GM12891 (cell line): ENCODE measurements at regions not wholly inside any gene's neighbourhood (a gene's known extent, or its start where the extent isn't known, plus 50 kb on each side); places are given as distances from the start of the nearest gene placed in this dataset.

ENCODE experiments used
- POLR2A ChIP-seq: IDR thresholded peaks from 2 replicates; pipeline ENCODE4 v1.6.1; 2011; ENCODE audit warnings: low read depth, low read length, control low read depth
- POLR2AphosphoS5 ChIP-seq: IDR thresholded peaks from 2 replicates; pipeline ENCODE4 v1.6.1; 2011; ENCODE audit warnings: low read depth, low read length, control low read depth
- TAF1 ChIP-seq: IDR thresholded peaks from 2 replicates; pipeline ENCODE4 v1.6.1; 2011; ENCODE audit warnings: low read depth, low read length, control low read depth

GRCh38 chr3:55376753-55377347 lies 110.3 kb downstream of the WNT5A start:
- TF ChIP-seq POLR2A (no peak), TAF1 (no peak), POLR2AphosphoS5 (no peak)
